WTC11 (cell line): ENCODE measurements at regions not wholly inside any gene's neighbourhood (a gene's known extent, or its start where the extent isn't known, plus 50 kb on each side); places are given as distances from the start of the nearest gene placed in this dataset.
"Not testable (repeated sequence)": the region's sequence is repeated elsewhere in the genome, so short reads cannot be mapped to it uniquely, and the experiment has no call there.

Source experiments
- ATAC-seq: fragments of 200-7000 bp; cut with Tn5 transposase; 2 replicates; pipeline ENCODE4 v1.10.0; 2021; ENCODE audit warnings: mild to moderate bottlenecking, moderate library complexity
- CTCF ChIA-PET: fragments of 300-600 bp; sonication (Branson Sonifier 250); formaldehyde crosslinking; loops from one replicate; lab custom pipeline; 2021; ENCODE audit warnings: antibody characterized with exemption; lab: Charles Lee
- POLR2A ChIA-PET: fragments of 350-600 bp; sonication (Branson Sonifier 250); formaldehyde crosslinking; loops from one replicate; lab custom pipeline; 2021; ENCODE audit warnings: antibody characterized with exemption; lab: Charles Lee
- DNase-seq: peaks from one replicate; pipeline ENCODE4 v3.0.0; 2021; ENCODE audit warnings: low spot score
- H3K27ac Mint-ChIP-seq: 2 replicates; pipeline ENCODE4 v1.8.0; 2021; ENCODE audit warnings: mixed read lengths
- H3K27me3 Mint-ChIP-seq: 2 replicates; pipeline ENCODE4 v1.8.0; 2021; ENCODE audit warnings: low read depth, mild to moderate bottlenecking, moderate library complexity, mixed read lengths
- H3K36me3 Mint-ChIP-seq: 2 replicates; pipeline ENCODE4 v1.8.0; 2021; ENCODE audit warnings: mixed read lengths
- H3K4me1 Mint-ChIP-seq: 2 replicates; pipeline ENCODE4 v1.8.0; 2022; ENCODE audit warnings: mixed read lengths
- H3K4me3 Mint-ChIP-seq: 2 replicates; pipeline ENCODE4 v1.8.0; 2021; ENCODE audit warnings: mild to moderate bottlenecking, moderate library complexity, mixed read lengths
- H3K9me3 Mint-ChIP-seq: 2 replicates; pipeline ENCODE4 v1.8.0; 2021; ENCODE audit warnings: mixed read lengths
- CREB1 ChIP-seq: sonication (generic); formaldehyde crosslinking; IDR thresholded peaks from 2 replicates; pipeline ENCODE4 v1.8.0; 2023; ENCODE audit warnings: mild to moderate bottlenecking, missing genetic modification reagents
- E2F1 ChIP-seq: sonication (generic); formaldehyde crosslinking; IDR thresholded peaks from 2 replicates; pipeline ENCODE4 v1.8.0; 2022; ENCODE audit warnings: mild to moderate bottlenecking, missing genetic modification reagents
- FOXJ3 ChIP-seq: sonication (generic); formaldehyde crosslinking; IDR thresholded peaks from 2 replicates; pipeline ENCODE4 v1.9.0; 2021; ENCODE audit warnings: missing genetic modification reagents, mild to moderate bottlenecking, borderline replicate concordance
- GTF2I ChIP-seq: fragments of 250-450 bp; sonication (Bioruptor Pico); conservative IDR thresholded peaks from 2 replicates; pipeline ENCODE4 v1.4.0; 2021; ENCODE audit warnings: mild to moderate bottlenecking
- IRF2 ChIP-seq: sonication (generic); formaldehyde crosslinking; IDR thresholded peaks from 2 replicates; pipeline ENCODE4 v1.8.0; 2022; ENCODE audit warnings: low read depth, missing genetic modification reagents, borderline replicate concordance
- MXD4 ChIP-seq: fragments of 250-450 bp; sonication (Bioruptor Pico); IDR thresholded peaks from 2 replicates; pipeline ENCODE4 v1.8.0; 2021; ENCODE audit warnings: mild to moderate bottlenecking, moderate library complexity, borderline replicate concordance
- NFE2L1 ChIP-seq: sonication (generic); formaldehyde crosslinking; IDR thresholded peaks from 2 replicates; pipeline ENCODE4 v1.8.1; 2023; ENCODE audit warnings: missing genetic modification reagents
- NR3C1 ChIP-seq: sonication (generic); formaldehyde crosslinking; conservative IDR thresholded peaks from 2 replicates; pipeline ENCODE4 v1.8.1; 2023; ENCODE audit warnings: low read depth, mild to moderate bottlenecking, missing genetic modification reagents
- PRRX2 ChIP-seq: fragments of 250-450 bp; sonication (Bioruptor Pico); IDR thresholded peaks from 2 replicates; pipeline ENCODE4 v1.8.0; 2021; ENCODE audit warnings: mild to moderate bottlenecking
- RELA ChIP-seq: sonication (generic); formaldehyde crosslinking; IDR thresholded peaks from 2 replicates; pipeline ENCODE4 v1.8.1; 2022; ENCODE audit warnings: missing genetic modification reagents, mild to moderate bottlenecking, borderline replicate concordance
- SMAD3 ChIP-seq: sonication (generic); formaldehyde crosslinking; IDR thresholded peaks from 2 replicates; pipeline ENCODE4 v1.8.0; 2022; ENCODE audit warnings: missing genetic modification reagents, mild to moderate bottlenecking, borderline replicate concordance
- STAT6 ChIP-seq: sonication (generic); formaldehyde crosslinking; conservative IDR thresholded peaks from 2 replicates; pipeline ENCODE4 v1.8.1; 2023; ENCODE audit warnings: mild to moderate bottlenecking, low read depth, missing genetic modification reagents, moderate library complexity
- TCF7 ChIP-seq: sonication (generic); formaldehyde crosslinking; IDR thresholded peaks from 2 replicates; pipeline ENCODE4 v1.8.0; 2022; ENCODE audit warnings: mild to moderate bottlenecking, low read depth, missing genetic modification reagents, moderate library complexity
- TP53 ChIP-seq: sonication (generic); formaldehyde crosslinking; IDR thresholded peaks from 2 replicates; pipeline ENCODE4 v1.8.1; 2023; ENCODE audit warnings: mild to moderate bottlenecking, missing genetic modification reagents
- ZNF263 ChIP-seq: sonication (generic); formaldehyde crosslinking; IDR thresholded peaks from 2 replicates; pipeline ENCODE4 v1.8.1; 2022; ENCODE audit warnings: low read depth, mild to moderate bottlenecking, moderate library complexity, missing genetic modification reagents
- ZNF512 ChIP-seq: sonication (generic); formaldehyde crosslinking; IDR thresholded peaks from 2 replicates; pipeline ENCODE4 v1.8.1; 2022; ENCODE audit warnings: missing genetic modification reagents, borderline replicate concordance
- ZNF532 ChIP-seq: fragments of 250-450 bp; sonication (Bioruptor Pico); IDR thresholded peaks from 2 replicates; pipeline ENCODE4 v1.9.0; 2021; ENCODE audit warnings: mild to moderate bottlenecking, borderline replicate concordance
- ZNF671 ChIP-seq: fragments of 250-450 bp; sonication (Bioruptor Pico); IDR thresholded peaks from 2 replicates; pipeline ENCODE4 v1.8.0; 2021; ENCODE audit warnings: mild to moderate bottlenecking
- TF ChIP-seq, protein P1 (sequence below): sonication (generic); formaldehyde crosslinking; IDR thresholded peaks from 2 replicates; pipeline ENCODE4 v1.8.1; 2023; ENCODE audit warnings: mild to moderate bottlenecking, missing genetic modification reagents, moderate library complexity
- TF ChIP-seq, protein P2 (sequence below): sonication (generic); formaldehyde crosslinking; IDR thresholded peaks from 2 replicates; pipeline ENCODE4 v1.8.1; 2023; ENCODE audit warnings: mild to moderate bottlenecking, missing genetic modification reagents

DNA sequence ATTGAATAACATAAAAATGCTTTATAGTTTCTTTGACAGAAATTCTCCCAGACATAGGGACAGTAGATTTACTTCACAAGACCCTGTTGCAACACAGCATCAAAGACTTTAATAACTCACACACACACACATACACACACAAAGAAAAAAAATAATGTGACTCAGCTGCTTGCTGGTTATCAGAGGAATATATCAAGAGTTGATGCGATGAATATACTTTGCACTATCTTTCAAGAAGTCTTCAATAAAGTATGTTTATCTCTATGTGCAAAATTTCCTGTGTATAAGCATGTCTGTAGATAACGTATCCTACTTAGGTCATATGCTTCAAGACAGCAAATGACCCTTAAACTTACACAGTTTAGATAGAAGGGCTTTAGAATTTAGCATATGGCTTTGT lies 243.1 kb downstream of the ARL4A start (continued):
- TF ChIP-seq ZNF512 (CRISPR knock-in tag), result no peak
- TF ChIP-seq, protein P1, sequence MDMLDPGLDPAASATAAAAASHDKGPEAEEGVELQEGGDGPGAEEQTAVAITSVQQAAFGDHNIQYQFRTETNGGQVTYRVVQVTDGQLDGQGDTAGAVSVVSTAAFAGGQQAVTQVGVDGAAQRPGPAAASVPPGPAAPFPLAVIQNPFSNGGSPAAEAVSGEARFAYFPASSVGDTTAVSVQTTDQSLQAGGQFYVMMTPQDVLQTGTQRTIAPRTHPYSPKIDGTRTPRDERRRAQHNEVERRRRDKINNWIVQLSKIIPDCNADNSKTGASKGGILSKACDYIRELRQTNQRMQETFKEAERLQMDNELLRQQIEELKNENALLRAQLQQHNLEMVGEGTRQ (CRISPR knock-in tag), result no peak
- TF ChIP-seq ZNF263 (CRISPR knock-in tag), result no peak
- TF ChIP-seq SMAD3 (CRISPR knock-in tag), result no peak
- no peak for TF ChIP-seq TP53 (CRISPR knock-in tag)
- no peak for TF ChIP-seq MXD4 (CRISPR knock-in tag)
- TF ChIP-seq GTF2I, result no peak
- no peak for TF ChIP-seq NFE2L1 (CRISPR knock-in tag)

DNA sequence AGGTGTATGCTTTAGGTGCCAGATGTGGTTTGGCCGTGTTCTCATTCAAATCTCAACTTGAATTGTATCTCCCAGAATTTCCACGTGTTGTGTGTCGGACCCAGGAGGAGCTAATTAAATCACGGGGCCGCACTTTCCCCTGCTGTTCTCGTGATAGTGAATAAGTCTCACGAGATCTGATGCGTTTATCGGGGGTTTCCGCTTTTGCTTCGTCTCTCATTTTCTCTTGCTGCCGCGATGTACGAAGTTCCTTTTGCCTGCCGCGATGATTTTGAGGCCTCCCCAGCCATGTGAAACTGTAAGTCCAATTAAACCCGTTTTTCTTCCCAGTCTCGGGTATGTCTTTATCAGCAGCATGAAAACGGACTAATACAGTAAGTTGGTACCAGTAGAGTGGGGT lies 244.0 kb downstream of the ARL4A start:
- DNase-seq, H3K9me3 Mint-ChIP-seq, H3K27ac Mint-ChIP-seq, H3K27me3 Mint-ChIP-seq, H3K4me1 Mint-ChIP-seq, ATAC-seq, POLR2A ChIA-PET, H3K4me3 Mint-ChIP-seq, H3K36me3 Mint-ChIP-seq: not testable (repeated sequence)
- CTCF ChIA-PET, result interaction anchor here (0.6 to 0.7 kb wide), 2 partner anchors 245 to 297 kb away, joined by 3 read pairs; no protein-coding TSS in a partner anchor

DNA sequence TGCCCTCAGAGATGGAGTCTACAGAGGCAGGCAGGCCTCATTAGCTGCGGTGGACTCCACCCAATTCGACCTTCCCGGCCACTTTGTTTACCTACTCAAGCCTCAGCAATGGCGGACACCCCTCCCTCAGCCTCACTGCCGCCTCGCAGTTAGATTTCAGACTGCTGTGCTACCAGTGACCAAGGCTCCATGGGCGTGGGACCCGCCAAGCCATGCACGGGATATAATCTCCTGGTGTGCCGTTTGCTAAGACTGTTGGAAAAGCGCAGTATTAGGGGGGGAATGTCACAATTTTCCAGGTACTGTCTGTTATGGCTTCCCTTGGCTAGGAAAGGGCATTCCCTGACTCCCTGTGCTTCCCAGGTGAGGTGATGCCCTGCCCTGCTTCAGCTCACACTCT lies 252.3 kb downstream of the ARL4A start:
- POLR2A ChIA-PET, result no interaction called here

More for the DNA sequence above, 252.3 kb downstream of the ARL4A start:
- Mint-ChIP-seq H3K9me3 (peaks cover 26% of the 10 kb centered on the region), H3K36me3 (peaks cover 24% of the 10 kb centered on the region), H3K4me1 (peaks cover 9% of the 10 kb centered on the region), H3K27ac (no peak overlapping the region), H3K4me3 (no peak overlapping the region), H3K27me3 (peaks cover 4% of the 10 kb centered on the region; the same call in 1 of the 2 replicates)
- CTCF ChIA-PET, result no interaction called here
- TF ChIP-seq PRRX2 (no peak), FOXJ3 (CRISPR knock-in tag) (no peak), TP53 (CRISPR knock-in tag) (no peak), STAT6 (no peak), CREB1 (CRISPR knock-in tag) (no peak), ZNF532 (CRISPR knock-in tag) (no peak), RELA (CRISPR knock-in tag) (no peak), NR3C1 (no peak), ZNF671 (CRISPR knock-in tag) (no peak), IRF2 (CRISPR knock-in tag) (no peak), E2F1 (CRISPR knock-in tag) (no peak), TCF7 (CRISPR knock-in tag) (no peak)
- TF ChIP-seq, protein P2, sequence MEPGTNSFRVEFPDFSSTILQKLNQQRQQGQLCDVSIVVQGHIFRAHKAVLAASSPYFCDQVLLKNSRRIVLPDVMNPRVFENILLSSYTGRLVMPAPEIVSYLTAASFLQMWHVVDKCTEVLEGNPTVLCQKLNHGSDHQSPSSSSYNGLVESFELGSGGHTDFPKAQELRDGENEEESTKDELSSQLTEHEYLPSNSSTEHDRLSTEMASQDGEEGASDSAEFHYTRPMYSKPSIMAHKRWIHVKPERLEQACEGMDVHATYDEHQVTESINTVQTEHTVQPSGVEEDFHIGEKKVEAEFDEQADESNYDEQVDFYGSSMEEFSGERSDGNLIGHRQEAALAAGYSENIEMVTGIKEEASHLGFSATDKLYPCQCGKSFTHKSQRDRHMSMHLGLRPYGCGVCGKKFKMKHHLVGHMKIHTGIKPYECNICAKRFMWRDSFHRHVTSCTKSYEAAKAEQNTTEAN, result no peak
- no peak for ATAC-seq
- no peak for DNase-seq
